Middle frontal gyrus (tissue), 1 donor: ENCODE measurements at regions not wholly inside any gene's neighbourhood (a gene's known extent, or its start where the extent isn't known, plus 50 kb on each side); places are given as distances from the start of the nearest gene placed in this dataset.

Source experiments
- DNase-seq: peaks from one replicate; pipeline ENCODE4 v3.0.0-alpha.2; 2015; ENCODE audit warnings: low spot score; ENCODE audit errors: extremely low spot score

DNA sequence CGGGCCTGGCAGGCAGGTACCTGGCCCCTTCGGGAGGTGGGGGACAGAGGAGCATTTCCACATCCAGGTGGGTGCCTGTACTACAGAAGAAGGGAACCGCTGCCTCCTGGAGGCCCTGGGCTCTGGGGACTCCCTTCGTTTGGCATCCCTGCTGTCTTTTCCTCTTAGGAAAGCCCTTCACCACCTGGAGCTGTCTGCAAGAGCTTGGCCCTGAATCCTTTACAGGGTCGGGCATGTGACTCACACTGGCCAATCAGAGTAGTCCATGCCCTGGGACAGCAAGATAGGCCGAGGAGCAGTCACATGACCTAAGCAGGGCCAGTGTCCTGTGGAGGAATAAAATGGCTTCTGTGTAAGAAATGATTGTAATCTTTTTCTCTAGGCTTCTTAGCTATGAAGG, 224.9 kb downstream of the ANKRD60 start:
- DNase-seq: no peak

- DNase-seq: no peak
Observed at GRCh38 chr20:58002901-58003300, 225.6 kb downstream of the ANKRD60 start.

DNA sequence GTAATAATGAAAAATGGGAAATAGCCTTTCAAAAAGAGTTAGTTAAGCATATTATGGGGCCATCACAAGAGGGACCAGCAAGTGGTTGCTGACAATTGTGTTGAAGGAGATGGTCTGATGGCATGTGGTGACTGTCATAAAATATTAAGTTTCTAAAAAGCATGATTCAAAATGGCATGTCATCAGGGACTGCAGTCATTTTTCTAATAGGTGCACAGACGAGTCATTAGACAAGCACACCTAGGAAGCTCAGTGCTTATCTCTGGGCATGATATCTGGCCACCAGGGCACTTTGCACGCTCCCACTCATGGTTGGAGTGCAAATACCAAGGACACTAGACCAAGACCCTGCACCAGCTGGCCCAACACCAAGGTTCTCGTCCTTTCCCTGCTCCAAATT, 226.5 kb downstream of the ANKRD60 start:
- no peak for DNase-seq

DNA sequence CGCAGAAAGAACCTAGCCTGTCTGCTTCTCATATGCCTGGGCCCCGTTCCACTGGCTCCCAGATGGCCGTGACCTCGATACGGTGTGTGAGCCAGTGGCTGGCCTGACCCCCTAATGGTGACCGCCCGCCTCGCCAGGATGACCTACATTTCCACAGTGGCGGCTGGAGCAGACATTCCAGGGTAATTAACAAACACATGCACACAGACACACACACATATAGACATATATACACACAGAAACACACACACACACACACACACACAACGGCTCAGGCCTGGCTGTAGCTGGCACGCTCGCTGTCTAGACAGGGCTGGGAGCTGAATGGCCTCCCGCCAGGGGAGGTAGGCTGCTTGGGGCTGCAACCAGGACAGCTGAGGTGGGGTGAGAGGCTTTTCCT, 227.1 kb downstream of the ANKRD60 start:
- DNase-seq: no peak

GRCh38 chr20:58000861-58001260, 227.6 kb downstream of the ANKRD60 start:
- no peak for DNase-seq

- no peak for DNase-seq
Observed at GRCh38 chr20:57999465-58000111, 228.9 kb downstream of the ANKRD60 start.

GRCh38 chr20:57998981-57999464, 229.4 kb downstream of the ANKRD60 start:
- no peak for DNase-seq

GRCh38 chr20:57998276-57998675, 230.2 kb downstream of the ANKRD60 start:
- DNase-seq: no peak

DNA sequence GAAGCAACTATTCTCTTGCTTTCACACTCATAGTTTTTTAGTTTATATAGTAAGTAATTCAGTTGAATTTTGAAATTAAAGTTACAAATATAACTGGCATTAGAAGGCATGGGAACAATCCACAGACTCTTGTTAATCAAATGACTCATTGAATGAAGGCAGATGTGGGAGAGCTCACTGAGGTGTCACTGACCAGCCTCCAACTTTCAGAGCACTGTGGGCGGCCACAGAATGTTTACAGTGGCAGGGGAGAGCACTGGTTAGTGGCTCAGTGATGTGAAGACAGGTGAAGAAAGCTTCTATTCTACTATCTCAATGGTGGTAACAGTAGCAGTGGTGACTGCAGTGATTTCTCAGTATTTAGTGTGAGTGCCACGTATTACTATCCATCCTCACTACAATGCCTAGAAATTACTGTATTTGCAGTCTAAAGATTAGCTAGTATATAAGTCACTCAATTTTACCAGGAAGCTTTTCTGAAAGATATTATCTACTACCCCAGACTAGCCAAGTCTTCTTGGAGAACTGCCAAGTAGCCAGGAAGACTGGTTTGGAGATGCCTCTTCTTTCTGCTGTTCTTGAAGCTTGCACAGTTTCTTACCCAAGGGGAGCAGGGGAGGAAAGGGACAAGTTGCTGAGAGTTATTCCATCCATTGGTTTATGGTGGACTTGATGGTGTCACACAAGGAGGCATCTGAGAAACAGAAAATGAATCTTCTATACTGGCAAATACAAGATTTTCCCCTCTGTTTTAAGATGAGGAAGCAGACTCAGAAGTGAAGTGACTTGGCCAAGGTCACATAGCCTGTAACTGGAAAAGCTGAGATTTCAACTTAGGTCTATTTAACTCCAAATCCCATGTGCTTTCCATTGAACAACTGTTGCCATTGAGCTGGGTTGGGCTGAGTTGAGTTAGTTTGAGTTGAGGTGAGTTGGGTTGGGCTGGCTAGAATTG, 231.2 kb downstream of the ANKRD60 start:
- DNase-seq: no peak

- DNase-seq: no peak
Observed at GRCh38 chr20:57996465-57996864, 232.0 kb downstream of the ANKRD60 start.

- DNase-seq: no peak
Observed at GRCh38 chr20:57995381-57995977, 233.0 kb downstream of the ANKRD60 start.

DNA sequence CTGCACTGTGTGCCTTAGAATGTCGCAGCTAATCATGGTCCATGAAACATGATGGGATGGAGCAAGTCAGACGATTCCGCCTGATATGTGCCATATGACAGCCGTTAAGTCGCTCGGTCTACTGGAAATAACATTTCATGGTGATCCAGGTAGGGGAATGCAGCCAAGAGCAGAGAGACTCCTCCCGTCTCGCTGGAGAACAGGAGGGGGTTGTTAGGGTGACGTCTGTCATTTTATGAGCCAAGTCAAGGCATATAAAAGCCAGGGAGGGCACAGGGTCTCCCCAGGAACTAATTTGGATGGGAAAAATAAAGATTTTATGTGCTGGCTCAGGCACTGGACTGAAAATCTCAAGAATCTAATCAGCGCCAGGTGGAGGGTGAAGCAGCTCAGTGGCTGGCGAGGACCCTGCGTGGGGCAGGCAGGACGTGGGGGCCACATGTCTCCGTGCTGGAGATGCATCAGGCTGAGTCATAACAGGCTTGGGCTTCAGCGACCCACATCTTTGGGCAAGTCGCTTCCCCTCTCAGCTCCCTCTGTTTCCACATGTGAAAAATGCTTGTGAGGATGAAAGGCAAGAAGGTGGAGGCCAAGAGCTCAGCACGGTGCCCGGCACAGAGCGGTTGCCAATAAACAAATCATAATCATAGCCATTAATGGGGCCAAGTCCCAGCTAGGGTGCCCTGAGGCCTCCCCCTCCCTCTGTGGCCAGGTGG, 234.6 kb downstream of the ANKRD60 start:
- DNase-seq: no peak

- DNase-seq: no peak
Observed at GRCh38 chr20:57991211-57991881, 237.1 kb downstream of the ANKRD60 start.

DNA sequence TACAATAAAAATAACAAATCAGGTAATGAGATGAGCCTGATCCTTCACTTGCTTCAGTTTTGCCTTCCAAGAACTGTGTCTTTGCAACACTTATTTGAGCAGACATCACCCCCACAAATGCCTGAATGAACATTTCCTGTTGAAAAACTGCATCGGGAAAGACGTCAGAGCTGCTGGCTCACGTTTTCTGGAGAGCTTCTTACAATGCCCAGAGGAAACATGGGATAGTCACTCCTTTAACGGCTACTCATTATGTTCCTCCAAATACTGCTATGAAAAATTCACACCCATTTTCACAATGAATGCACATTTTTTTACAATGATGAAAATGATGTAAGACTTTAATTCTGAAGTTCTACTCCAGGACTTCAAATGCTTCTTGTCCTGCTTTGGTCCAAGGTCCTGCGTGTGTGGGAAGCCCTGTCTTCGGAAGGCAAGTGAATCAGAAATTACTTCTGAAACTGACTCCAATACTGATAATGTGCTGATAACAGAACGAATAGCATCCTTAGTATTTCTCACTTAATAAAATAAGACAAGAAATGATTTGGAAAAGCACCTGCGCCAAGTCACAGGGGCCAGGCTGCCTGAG, 238.0 kb downstream of the ANKRD60 start:
- no peak for DNase-seq

- no peak for DNase-seq
Observed at GRCh38 chr20:57988828-57989227, 239.6 kb downstream of the ANKRD60 start.

DNA sequence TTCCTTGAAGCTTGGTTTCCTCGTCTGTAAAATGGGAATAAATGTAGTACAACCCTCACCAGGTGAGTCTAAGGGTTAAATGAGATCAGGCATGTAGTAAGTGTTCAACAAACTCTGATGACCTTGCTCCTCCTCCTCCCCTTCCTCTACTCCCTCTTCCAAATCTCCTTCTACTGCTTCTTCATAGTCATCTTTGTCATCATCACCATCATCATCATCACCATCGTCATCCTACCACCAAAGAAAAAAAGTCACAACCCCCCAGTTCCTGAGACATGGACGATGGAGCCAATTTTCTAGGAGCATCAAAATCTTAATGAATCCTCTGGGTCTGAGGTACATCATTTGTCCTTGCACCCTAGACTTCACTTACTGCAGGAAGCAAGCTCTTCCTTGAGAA, 240.0 kb downstream of the ANKRD60 start:
- DNase-seq: no peak

GRCh38 chr20:57987659-57988058, 240.8 kb downstream of the ANKRD60 start:
- DNase-seq: no peak

- DNase-seq: no peak
Observed at GRCh38 chr20:57986666-57987065, 241.8 kb downstream of the ANKRD60 start.

- no peak for DNase-seq
Observed at GRCh38 chr20:57985278-57985677, 243.2 kb downstream of the ANKRD60 start.

GRCh38 chr20:57983082-57983481, 245.4 kb downstream of the ANKRD60 start:
- no peak for DNase-seq

DNA sequence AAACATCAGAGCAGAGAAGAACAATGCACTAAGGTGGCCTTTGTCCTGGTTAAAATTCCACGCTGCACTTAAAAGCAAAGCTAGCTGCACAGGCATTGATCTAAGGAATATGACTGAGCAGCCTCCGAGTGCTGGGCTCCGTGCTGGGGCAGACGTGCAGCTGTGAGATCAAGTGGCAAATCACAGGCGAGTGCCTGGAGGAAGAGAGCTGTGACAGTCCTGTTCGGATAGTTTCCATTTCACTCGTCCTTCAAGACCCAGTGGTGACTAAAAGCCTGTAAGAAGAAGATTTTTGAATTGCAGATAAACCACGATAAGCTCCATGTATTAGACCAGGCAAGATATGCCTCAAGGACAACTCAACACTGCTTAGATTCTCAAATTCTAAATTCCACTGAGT, 247.9 kb downstream of the ANKRD60 start:
- no peak for DNase-seq
